OCI-LY3 (cell line): ENCODE measurements at regions not wholly inside any gene's neighbourhood (a gene's known extent, or its start where the extent isn't known, plus 50 kb on each side); places are given as distances from the start of the nearest gene placed in this dataset.

Source experiments
- H2AFZ ChIP-seq: fragments of 200-600, 300-600 bp; shearing (Covaris generic); 2 replicates; pipeline ENCODE4 v1.6.0; 2014; ENCODE audit warnings: antibody characterized with exemption, low read depth, low read length
- H3K27ac ChIP-seq: fragments of 200-600, 300-600 bp; sonication (generic); 2 replicates; pipeline ENCODE4 v1.5.1; 2014; ENCODE audit warnings: mild to moderate bottlenecking, low read length, moderate library complexity, mixed read lengths
- H3K27me3 ChIP-seq: fragments of 200-600, 300-600 bp; sonication (generic); 2 replicates; pipeline ENCODE4 v1.6.1; 2014; ENCODE audit warnings: low read depth, low read length, mixed read lengths
- H3K36me3 ChIP-seq: fragments of 200-600, 300-600 bp; sonication (generic); replicated peaks from 2 replicates; pipeline ENCODE3; 2014; ENCODE audit warnings: low read depth, low read length, mixed read lengths
- H3K4me1 ChIP-seq: fragments of 300-600, 200-600 bp; sonication (generic); 2 replicates; pipeline ENCODE4 v1.6.1; 2014; ENCODE audit warnings: low read length, mixed read lengths
- H3K4me2 ChIP-seq: fragments of 200-600, 300-600 bp; sonication (generic); 2 replicates; pipeline ENCODE4 v1.6.1; 2014; ENCODE audit warnings: low read length, mixed read lengths
- H3K4me3 ChIP-seq: fragments of 300-600, 200-600 bp; sonication (generic); 2 replicates; pipeline ENCODE4 v1.5.1; 2014; ENCODE audit warnings: antibody characterized with exemption, mild to moderate bottlenecking, low read length, moderate library complexity
- H3K79me2 ChIP-seq: fragments of 300-600, 200-600 bp; shearing (Covaris generic); 2 replicates; pipeline ENCODE4 v1.6.1; 2014; ENCODE audit warnings: mild to moderate bottlenecking, low read length, mixed read lengths
- H3K9ac ChIP-seq: fragments of 300-600, 200-600 bp; shearing (Covaris generic); 2 replicates; pipeline ENCODE4 v1.6.0; 2014; ENCODE audit warnings: mild to moderate bottlenecking, low read length, moderate library complexity
- H3K9me3 ChIP-seq: fragments of 200-600, 300-600 bp; shearing (Covaris generic); 2 replicates; pipeline ENCODE4 v1.6.1; 2014; ENCODE audit warnings: low read length, mixed read lengths; ENCODE audit not compliant: insufficient read depth
- H4K20me1 ChIP-seq: fragments of 200-600, 300-600 bp; sonication (generic); 2 replicates; pipeline ENCODE4 v1.6.1; 2016; ENCODE audit warnings: low read length, mixed read lengths; ENCODE audit not compliant: insufficient read depth
- CTCF ChIP-seq: fragments of 200-600, 300-600 bp; sonication (generic); IDR thresholded peaks from 2 replicates; pipeline ENCODE4 v1.5.1; 2014; ENCODE audit warnings: antibody characterized with exemption, low read length, low read depth
- EZH2phosphoT487 ChIP-seq: fragments of 200-600 bp; shearing (Covaris generic); IDR thresholded peaks from 2 replicates; pipeline ENCODE4 v1.6.1; 2018; ENCODE audit warnings: antibody characterized with exemption, mixed run types, low read depth

GRCh38 chr6:2516059-2516458 is 234.7 kb downstream of the MYLK4 start:
- Histone ChIP-seq H3K27ac (no peak overlapping the region), H3K4me1 (no peaks in the 10 kb centered on the region), H3K27me3 (peaks cover 5% of the 10 kb centered on the region; the same call in 1 of the 2 replicates), H3K9ac (no peak overlapping the region), H3K9me3 (no peaks in the 10 kb centered on the region), H3K4me2 (no peak overlapping the region), H3K36me3 (no peaks in the 10 kb centered on the region), H4K20me1 (no peaks in the 10 kb centered on the region), H3K79me2 (no peaks in the 10 kb centered on the region), H3K4me3 (no peak overlapping the region), H2AFZ (no peak overlapping the region)
- no peak for TF ChIP-seq CTCF
- no peak for TF ChIP-seq EZH2phosphoT487

GRCh38 chr6:2514965-2515543 is 235.7 kb downstream of the MYLK4 start:
- Histone ChIP-seq H3K4me2 (no peak overlapping the region), H3K9me3 (no peaks in the 10 kb centered on the region), H3K79me2 (no peaks in the 10 kb centered on the region), H3K27me3 (peaks cover 5% of the 10 kb centered on the region; the same call in 1 of the 2 replicates), H3K36me3 (no peaks in the 10 kb centered on the region), H4K20me1 (no peaks in the 10 kb centered on the region), H2AFZ (no peak overlapping the region), H3K27ac (no peak overlapping the region), H3K9ac (no peak overlapping the region), H3K4me3 (no peak overlapping the region), H3K4me1 (no peaks in the 10 kb centered on the region)
- TF ChIP-seq EZH2phosphoT487 (no peak), CTCF (no peak)

GRCh38 chr6:2512802-2513201 is 237.9 kb downstream of the MYLK4 start:
- no peak overlapping the region for H3K9ac ChIP-seq
- H3K4me1 ChIP-seq: no peaks in the 10 kb centered on the region
- TF ChIP-seq EZH2phosphoT487: no peak
- TF ChIP-seq CTCF: no peak
- H3K79me2 ChIP-seq: no peaks in the 10 kb centered on the region
- no peaks in the 10 kb centered on the region for H3K36me3 ChIP-seq
- no peak overlapping the region for H2AFZ ChIP-seq
- no peak overlapping the region for H3K27ac ChIP-seq
- no peak overlapping the region for H3K4me2 ChIP-seq
- H3K27me3 ChIP-seq: peaks cover 12% of the 10 kb centered on the region
- H3K4me3 ChIP-seq: no peak overlapping the region
- no peaks in the 10 kb centered on the region for H4K20me1 ChIP-seq
- no peaks in the 10 kb centered on the region for H3K9me3 ChIP-seq

- no peaks in the 10 kb centered on the region for H3K79me2 ChIP-seq
- no peak overlapping the region for H3K27ac ChIP-seq
- H3K4me1 ChIP-seq: no peaks in the 10 kb centered on the region
- H3K27me3 ChIP-seq: peaks cover 21% of the 10 kb centered on the region
- H3K4me2 ChIP-seq: no peak overlapping the region
- no peak overlapping the region for H3K4me3 ChIP-seq
- no peaks in the 10 kb centered on the region for H3K9me3 ChIP-seq
- H2AFZ ChIP-seq: no peak overlapping the region
- no peak overlapping the region for H3K9ac ChIP-seq
- no peaks in the 10 kb centered on the region for H4K20me1 ChIP-seq
- no peaks in the 10 kb centered on the region for H3K36me3 ChIP-seq
- TF ChIP-seq EZH2phosphoT487 (no peak), CTCF (no peak)
These were observed 240.4 kb downstream of the MYLK4 start for GRCh38 chr6:2510316-2510715.
